GM23338 (cell line): ENCODE measurements at regions not wholly inside any gene's neighbourhood (a gene's known extent, or its start where the extent isn't known, plus 50 kb on each side); places are given as distances from the start of the nearest gene placed in this dataset.

Experiments used
- CREB1 ChIP-seq: fragments of 250-450 bp; sonication (Bioruptor Pico); IDR thresholded peaks from 2 replicates; pipeline ENCODE4 v1.5.0; 2020; ENCODE audit warnings: low read depth, mild to moderate bottlenecking, moderate library complexity
- EZH2 ChIP-seq: fragments of 200-600 bp; sonication (generic); IDR thresholded peaks from one replicate; pipeline ENCODE4 v1.8.0; 2017; ENCODE audit warnings: antibody characterized with exemption, mild to moderate bottlenecking, low read depth; ENCODE audit not compliant: unreplicated experiment
- EZH2phosphoT487 ChIP-seq: fragments of 200-600 bp; sonication (generic); IDR thresholded peaks from one replicate; pipeline ENCODE4 v1.8.1; 2018; ENCODE audit warnings: antibody characterized with exemption; ENCODE audit not compliant: unreplicated experiment
- POLR2AphosphoS5 ChIP-seq: IDR thresholded peaks from 2 replicates; pipeline ENCODE4 v1.6.1; 2016; ENCODE audit warnings: antibody characterized with exemption, low read depth
- REST ChIP-seq: IDR thresholded peaks from one replicate; pipeline ENCODE4 v1.6.1; 2018; ENCODE audit warnings: antibody characterized with exemption; ENCODE audit not compliant: unreplicated experiment
- STAT1 ChIP-seq: IDR thresholded peaks from one replicate; pipeline ENCODE4 v1.6.1; 2016; ENCODE audit warnings: antibody characterized with exemption; ENCODE audit not compliant: unreplicated experiment
- TF ChIP-seq, protein P1 (sequence below), 2 experiments: fragments of 200-600 bp in 1 of 2; sonication (generic) in 1 of 2; conservative IDR thresholded peaks; 2 replicates each; pipeline versions ENCODE4 v1.5.1 to v1.6.1; 2016 to 2017; ENCODE audit warnings: antibody characterized with exemption in 2 of 2, low read depth in 2 of 2, mild to moderate bottlenecking in 2 of 2, moderate library complexity in 1 of 2

- TF ChIP-seq, protein P1, sequence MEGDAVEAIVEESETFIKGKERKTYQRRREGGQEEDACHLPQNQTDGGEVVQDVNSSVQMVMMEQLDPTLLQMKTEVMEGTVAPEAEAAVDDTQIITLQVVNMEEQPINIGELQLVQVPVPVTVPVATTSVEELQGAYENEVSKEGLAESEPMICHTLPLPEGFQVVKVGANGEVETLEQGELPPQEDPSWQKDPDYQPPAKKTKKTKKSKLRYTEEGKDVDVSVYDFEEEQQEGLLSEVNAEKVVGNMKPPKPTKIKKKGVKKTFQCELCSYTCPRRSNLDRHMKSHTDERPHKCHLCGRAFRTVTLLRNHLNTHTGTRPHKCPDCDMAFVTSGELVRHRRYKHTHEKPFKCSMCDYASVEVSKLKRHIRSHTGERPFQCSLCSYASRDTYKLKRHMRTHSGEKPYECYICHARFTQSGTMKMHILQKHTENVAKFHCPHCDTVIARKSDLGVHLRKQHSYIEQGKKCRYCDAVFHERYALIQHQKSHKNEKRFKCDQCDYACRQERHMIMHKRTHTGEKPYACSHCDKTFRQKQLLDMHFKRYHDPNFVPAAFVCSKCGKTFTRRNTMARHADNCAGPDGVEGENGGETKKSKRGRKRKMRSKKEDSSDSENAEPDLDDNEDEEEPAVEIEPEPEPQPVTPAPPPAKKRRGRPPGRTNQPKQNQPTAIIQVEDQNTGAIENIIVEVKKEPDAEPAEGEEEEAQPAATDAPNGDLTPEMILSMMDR (conservative IDR thresholded peaks at IDR 0.05; ENCODE audit: low read depth in 2 of 2), result no peak
- TF ChIP-seq REST, result no peak
- TF ChIP-seq EZH2phosphoT487, result no peak
- TF ChIP-seq CREB1 (CRISPR knock-in tag), result no peak
- TF ChIP-seq POLR2AphosphoS5, result no peak
- no peak for TF ChIP-seq EZH2
- no peak for TF ChIP-seq STAT1
Observed at GRCh38 chr1:238558156-238558555, 667.4 kb upstream of the ZP4 start.
